IMR-90 (cell line): ENCODE measurements at regions not wholly inside any gene's neighbourhood (a gene's known extent, or its start where the extent isn't known, plus 50 kb on each side); places are given as distances from the start of the nearest gene placed in this dataset.

Experiments
- ATAC-seq: fragments of 200-7000 bp; cut with Tn5 transposase; 2 replicates; pipeline ENCODE4 v1.9.1; 2020; ENCODE audit warnings: low read depth, mild to moderate bottlenecking, moderate library complexity
- BruUV-seq: library from RNA; stranded (reverse); fragments of 400-500 nt; replicated peaks from 2 replicates; lab custom pipeline; 2021; lab: Mats Ljungman, UMichigan
- CTCF ChIA-PET: fragments of 300-600 bp; formaldehyde crosslinking; extraction: SDS; loops from one replicate; lab custom pipeline; 2021; ENCODE audit warnings: antibody characterized with exemption; lab: Yijun Ruan, JAX
- POLR2A ChIA-PET: fragments of 300-600 bp; sonication (Branson Sonifier 250); formaldehyde crosslinking; loops from one replicate; lab custom pipeline; 2022; ENCODE audit warnings: antibody characterized with exemption; ENCODE audit not compliant: unreplicated experiment; lab: Charles Lee
- DNase-seq: peaks from one replicate; pipeline ENCODE4 v3.0.0; 2013
- H2AFZ ChIP-seq: replicated peaks from 2 replicates; pipeline ENCODE3; 2013; ENCODE audit warnings: low read length, mild to moderate bottlenecking; ENCODE audit not compliant: poor library complexity
- H2AK5ac ChIP-seq: 2 replicates; pipeline ENCODE4 v1.6.1; 2013; ENCODE audit warnings: low read depth, low read length, inconsistent platforms
- H2AK9ac ChIP-seq: replicated peaks from 2 replicates; pipeline ENCODE3; 2013; ENCODE audit warnings: mild to moderate bottlenecking, low read depth, low read length, moderate library complexity; ENCODE audit not compliant: poor library complexity
- H2BK120ac ChIP-seq: 2 replicates; pipeline ENCODE4 v1.6.1; 2013; ENCODE audit warnings: low read depth, low read length, inconsistent platforms
- H2BK15ac ChIP-seq: 3 replicates; pipeline ENCODE4 v1.6.1; 2013; ENCODE audit warnings: low read depth, low read length, inconsistent platforms
- H2BK20ac ChIP-seq: 2 replicates; pipeline ENCODE4 v1.6.1; 2013; ENCODE audit warnings: low read depth, mild to moderate bottlenecking, inconsistent platforms, low read length, moderate library complexity
- H2BK5ac ChIP-seq: 2 replicates; pipeline ENCODE4 v1.6.1; 2013; ENCODE audit warnings: mild to moderate bottlenecking, low read depth, low read length, inconsistent platforms; ENCODE audit not compliant: poor library complexity, severe bottlenecking
- H3K14ac ChIP-seq: replicated peaks from 2 replicates; pipeline ENCODE4 v1.6.1; 2013; ENCODE audit warnings: low read depth, low read length, inconsistent platforms
- H3K18ac ChIP-seq: 2 replicates; pipeline ENCODE4 v1.6.1; 2013; ENCODE audit warnings: low read depth, low read length, control low read depth
- H3K23ac ChIP-seq: 2 replicates; pipeline ENCODE4 v1.6.1; 2013; ENCODE audit warnings: low read depth, low read length, inconsistent platforms
- H3K27ac ChIP-seq: 2 replicates; pipeline ENCODE4 v1.5.1; 2013; ENCODE audit warnings: mild to moderate bottlenecking, control low read depth, low read length; ENCODE audit not compliant: insufficient read depth
- H3K27me3 ChIP-seq: 2 replicates; pipeline ENCODE4 v1.6.1; 2013; ENCODE audit warnings: low read length; ENCODE audit not compliant: control insufficient read depth, insufficient read depth
- H3K36me3 ChIP-seq: 2 replicates; pipeline ENCODE4 v1.6.1; 2013; ENCODE audit warnings: low read length, mixed read lengths; ENCODE audit not compliant: control insufficient read depth, insufficient read depth
- H3K4ac ChIP-seq: 2 replicates; pipeline ENCODE4 v1.6.1; 2013; ENCODE audit warnings: low read depth, low read length, inconsistent platforms
- H3K4me1 ChIP-seq: 2 replicates; pipeline ENCODE4 v1.6.1; 2013; ENCODE audit warnings: low read length, mixed read lengths; ENCODE audit not compliant: control insufficient read depth, insufficient read depth
- H3K4me2 ChIP-seq: 2 replicates; pipeline ENCODE4 v1.6.1; 2013; ENCODE audit warnings: low read depth, mild to moderate bottlenecking, control low read depth, low read length, moderate library complexity
- H3K4me3 ChIP-seq: 2 replicates; pipeline ENCODE4 v1.5.1; 2013; ENCODE audit warnings: low read depth, mild to moderate bottlenecking, control low read depth, low read length, moderate library complexity; ENCODE audit not compliant: insufficient read depth
- H3K56ac ChIP-seq: 2 replicates; pipeline ENCODE4 v1.6.1; 2013; ENCODE audit warnings: low read length, inconsistent platforms; ENCODE audit not compliant: insufficient read depth; ENCODE audit errors: extremely low read depth
- H3K79me1 ChIP-seq, 2 experiments: 2 replicates each; pipeline ENCODE4 v1.6.1; 2013; ENCODE audit warnings: low read length in 2 of 2, inconsistent platforms in 1 of 2, low read depth in 1 of 2
- H3K9ac ChIP-seq: 2 replicates; pipeline ENCODE4 v1.6.1; 2013; ENCODE audit warnings: low read depth, low read length, control low read depth
- H3K9me1 ChIP-seq: 2 replicates; pipeline ENCODE4 v1.6.1; 2013; ENCODE audit warnings: low read length, inconsistent platforms; ENCODE audit not compliant: insufficient read depth
- H3K9me3 ChIP-seq: 2 replicates; pipeline ENCODE4 v1.6.1; 2013; ENCODE audit warnings: low read length; ENCODE audit not compliant: control insufficient read depth, insufficient read depth
- H4K20me1 ChIP-seq: 2 replicates; pipeline ENCODE4 v1.6.1; 2013; ENCODE audit warnings: low read length, inconsistent platforms; ENCODE audit not compliant: insufficient read depth
- H4K5ac ChIP-seq: 2 replicates; pipeline ENCODE4 v1.6.1; 2013; ENCODE audit warnings: mild to moderate bottlenecking, low read depth, low read length, control low read depth
- H4K8ac ChIP-seq, 2 experiments: 2 replicates each; pipeline ENCODE4 v1.6.1; 2013; ENCODE audit warnings: low read depth in 2 of 2, low read length in 2 of 2, control low read depth in 1 of 2, inconsistent platforms in 1 of 2
- H4K91ac ChIP-seq: 2 replicates; pipeline ENCODE4 v1.6.1; 2013; ENCODE audit warnings: low read depth, low read length, inconsistent platforms; ENCODE audit not compliant: insufficient read depth
- BHLHE40 ChIP-seq: fragments of 150-350 bp; IDR thresholded peaks from 2 replicates; pipeline ENCODE4 v1.6.1; 2016; ENCODE audit warnings: mild to moderate bottlenecking, low read depth, low read length
- MAFK ChIP-seq: IDR thresholded peaks from 2 replicates; pipeline ENCODE4 v1.6.1; 2012; ENCODE audit warnings: low read depth, low read length, improper control_type of control experiment
- MAZ ChIP-seq: IDR thresholded peaks from 2 replicates; pipeline ENCODE4 v1.6.1; 2012; ENCODE audit warnings: low read depth, mild to moderate bottlenecking, low read length, improper control_type of control experiment, moderate library complexity, borderline replicate concordance
- NFE2L2 ChIP-seq: fragments of 150-350 bp; IDR thresholded peaks from 2 replicates; pipeline ENCODE4 v1.6.1; 2016; ENCODE audit warnings: low read depth, mild to moderate bottlenecking, low read length
- RCOR1 ChIP-seq: IDR thresholded peaks from 2 replicates; pipeline ENCODE4 v1.6.1; 2012; ENCODE audit warnings: mild to moderate bottlenecking, low read length, improper control_type of control experiment; ENCODE audit not compliant: insufficient replicate concordance
- RFX5 ChIP-seq: IDR thresholded peaks from 2 replicates; pipeline ENCODE4 v1.8.0; 2012; ENCODE audit warnings: low read depth, mild to moderate bottlenecking, low read length, moderate library complexity
- WGBS, 2 experiments: methylation state at CpG; one replicate each; pipeline versions ENCODE4 v1.1.5 to v1.1.7; 2013; ENCODE audit warnings: missing lambda C conversion rate in 2 of 2; ENCODE audit not compliant: insufficient read length in 1 of 2; ENCODE audit errors: extremely low coverage in 2 of 2; 5-methylcytosine and 5-hydroxymethylcytosine counted together
- dilution Hi-C: fragments of 300-500 bp; cut with HindIII; formaldehyde crosslinking; loops from one replicate; pipeline ENCODE4 v1.14.3; 2018; ENCODE audit warnings: low sequenced_read_pairs; ENCODE audit not compliant: unreplicated experiment
- in situ Hi-C: fragments of 300-500 bp; cut with MboI; formaldehyde crosslinking; loops from 3 replicates; pipeline ENCODE4 v1.14.3; 2019; ENCODE audit warnings: low sequenced_read_pairs, inconsistent platforms, mixed read lengths
- intact Hi-C: fragments of 100-400 bp; cut with micrococcal nuclease; formaldehyde crosslinking; loops from 2 replicates; pipeline ENCODE4 v1.10.0; 2022

- intact Hi-C loops (loop anchor here (2.0 kb wide), 3 partner anchors 1537 to 1805 kb away; no protein-coding TSS in a partner anchor), dilution Hi-C loops (no loop called here), in situ Hi-C loops (no loop called here)
- no peaks in the 10 kb centered on the region for H3K9me3 ChIP-seq
- H4K91ac ChIP-seq = no peak overlapping the region
- H4K20me1 ChIP-seq = no peaks in the 10 kb centered on the region
- no peak overlapping the region for H4K5ac ChIP-seq
- ATAC-seq (no peak), DNase-seq (no peak)
- no peak overlapping the region for H2BK120ac ChIP-seq
- CTCF ChIA-PET = interaction anchor here (0.8 kb wide), 1 partner anchor 49 kb away, joined by 4 read pairs; no protein-coding TSS in a partner anchor
- no peak overlapping the region for H2BK5ac ChIP-seq
- no peaks in the 10 kb centered on the region for H3K9me1 ChIP-seq
- H3K18ac ChIP-seq = no peak overlapping the region
- no peak overlapping the region for H3K9ac ChIP-seq
- no TSS peak for BruUV-seq
- no peak overlapping the region for H3K4me3 ChIP-seq
- no peak overlapping the region for H2BK20ac ChIP-seq
- H2AFZ ChIP-seq = no peak overlapping the region
- no peak overlapping the region for H2BK15ac ChIP-seq
- TF ChIP-seq NFE2L2 = no peak
- TF ChIP-seq MAFK = no peak
- no peak for TF ChIP-seq RCOR1
- TF ChIP-seq RFX5 = no peak
- no peak for TF ChIP-seq MAZ
- no peak for TF ChIP-seq BHLHE40
- H4K8ac ChIP-seq = no peak overlapping the region
- H3K36me3 ChIP-seq = no peaks in the 10 kb centered on the region
- H3K27ac ChIP-seq = no peak overlapping the region
- H2AK9ac ChIP-seq = no peak overlapping the region
- H3K27me3 ChIP-seq = peaks cover 23% of the 10 kb centered on the region
- no peak overlapping the region for H3K4me2 ChIP-seq
- H3K4me1 ChIP-seq = no peaks in the 10 kb centered on the region
- H3K14ac ChIP-seq = no peak overlapping the region
- no peak overlapping the region for H3K23ac ChIP-seq
- H3K79me1 ChIP-seq = no peaks in the 10 kb centered on the region
- 71% methylated on average over 4 of the region's 14 CpGs; no CpG with 5 or more reads in 1 of the 2 experiments for WGBS, 2 experiments
- no peak overlapping the region for H2AK5ac ChIP-seq
- H3K56ac ChIP-seq = no peak overlapping the region
- H3K4ac ChIP-seq = no peak overlapping the region
- POLR2A ChIA-PET = no interaction called here
Measured at GRCh38 chr2:204143216-204144014, 206.9 kb downstream of the ICOS start.
